Smooth muscle cell (in vitro differentiated cells): ENCODE measurements at regions not wholly inside any gene's neighbourhood (a gene's known extent, or its start where the extent isn't known, plus 50 kb on each side); places are given as distances from the start of the nearest gene placed in this dataset.

Experiments
- DNase-seq: peaks from one replicate; lab custom pipeline; 2025; ENCODE audit not compliant: unreplicated experiment; lab: John Stamatoyannopoulos, UW
- H2AFZ ChIP-seq: fragments of 200-600 bp; sonication (generic); 2 replicates; pipeline ENCODE4 v1.6.0; 2016; ENCODE audit warnings: antibody characterized with exemption, low read depth, mild to moderate bottlenecking
- H3F3A ChIP-seq: fragments of 200-600 bp; sonication (generic); 2 replicates; pipeline ENCODE4 v1.6.0; 2017; ENCODE audit warnings: antibody characterized with exemption, low read depth
- H3K27ac ChIP-seq: fragments of 200-600 bp; sonication (generic); 2 replicates; pipeline ENCODE4 v1.5.1; 2016; ENCODE audit warnings: low read depth, mild to moderate bottlenecking
- H3K27me3 ChIP-seq: fragments of 200-600 bp; sonication (generic); 2 replicates; pipeline ENCODE4 v1.6.1; 2016; ENCODE audit warnings: low read depth, mild to moderate bottlenecking
- H3K36me3 ChIP-seq: fragments of 200-600 bp; sonication (generic); 2 replicates; pipeline ENCODE4 v1.5.1; 2016; ENCODE audit warnings: low read depth
- H3K4me1 ChIP-seq: fragments of 200-600 bp; sonication (generic); 2 replicates; pipeline ENCODE4 v1.5.1; 2016; ENCODE audit warnings: low read depth
- H3K4me2 ChIP-seq: fragments of 200-600 bp; sonication (generic); 2 replicates; pipeline ENCODE4 v1.6.0; 2016; ENCODE audit warnings: mild to moderate bottlenecking
- H3K4me3 ChIP-seq: fragments of 200-600 bp; sonication (generic); 2 replicates; pipeline ENCODE4 v1.5.1; 2016; ENCODE audit warnings: mild to moderate bottlenecking
- H3K79me2 ChIP-seq: fragments of 200-600 bp; sonication (generic); 2 replicates; pipeline ENCODE4 v1.6.0; 2016; ENCODE audit warnings: low read depth, mild to moderate bottlenecking
- H3K9ac ChIP-seq: fragments of 200-600 bp; sonication (generic); 2 replicates; pipeline ENCODE4 v1.6.0; 2016; ENCODE audit warnings: low read depth
- H3K9me3 ChIP-seq: fragments of 200-600 bp; sonication (generic); replicated peaks from 2 replicates; pipeline ENCODE4 v1.5.1; 2016; ENCODE audit warnings: low read depth
- H4K20me1 ChIP-seq: fragments of 200-600 bp; sonication (generic); 2 replicates; pipeline ENCODE4 v1.6.0; 2016; ENCODE audit warnings: low read depth
- CTCF ChIP-seq: fragments of 200-600 bp; sonication (generic); IDR thresholded peaks from 2 replicates; pipeline ENCODE4 v1.5.1; 2017; ENCODE audit warnings: borderline replicate concordance, mild to moderate bottlenecking, antibody characterized with exemption; ENCODE audit not compliant: insufficient read depth, poor library complexity, severe bottlenecking
- WGBS: methylation state at CpG from one replicate; pipeline ENCODE4 v1.1.7; 2016; ENCODE audit warnings: low lambda C conversion rate; 5-methylcytosine and 5-hydroxymethylcytosine counted together

DNA sequence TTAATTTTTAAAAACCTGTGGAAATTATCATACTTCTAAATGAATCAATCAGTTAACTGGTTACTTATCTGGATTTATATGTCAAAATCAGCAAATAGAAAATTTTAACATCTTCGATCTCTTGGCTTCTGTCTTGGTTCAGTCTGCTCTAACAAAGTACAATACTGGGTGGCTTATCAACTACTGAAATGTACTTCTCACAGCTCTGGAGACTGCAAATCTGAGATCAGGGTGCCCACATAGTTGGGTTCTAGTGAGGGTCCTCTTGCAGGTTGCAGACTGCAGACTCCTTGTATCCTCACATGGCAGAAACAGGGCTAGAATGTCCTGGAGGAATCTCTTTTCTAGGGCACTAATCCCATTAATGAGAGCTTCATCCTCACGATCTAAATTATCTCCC is 1851.6 kb upstream of the TENM3 start:
- WGBS = 90% methylated on average over 2 of the region's 2 CpGs
- no peak for TF ChIP-seq CTCF
- Histone ChIP-seq H4K20me1 (no peaks in the 10 kb centered on the region), H3K4me3 (no peak overlapping the region), H2AFZ (no peak overlapping the region), H3F3A (no peaks in the 10 kb centered on the region), H3K79me2 (no peaks in the 10 kb centered on the region), H3K9ac (no peak overlapping the region), H3K4me2 (no peak overlapping the region), H3K27ac (no peak overlapping the region), H3K4me1 (no peaks in the 10 kb centered on the region), H3K27me3 (no peaks in the 10 kb centered on the region), H3K9me3 (no peaks in the 10 kb centered on the region), H3K36me3 (no peaks in the 10 kb centered on the region)
- no peak for DNase-seq

- Histone ChIP-seq H2AFZ (peak overlapping the region; percentile 1), H3K4me1 (no peaks in the 10 kb centered on the region), H3K9me3 (no peaks in the 10 kb centered on the region), H3K27me3 (no peaks in the 10 kb centered on the region), H3K9ac (no peak overlapping the region), H3K27ac (no peak overlapping the region), H3F3A (no peaks in the 10 kb centered on the region), H3K79me2 (no peaks in the 10 kb centered on the region), H3K4me3 (no peak overlapping the region), H3K4me2 (no peak overlapping the region), H4K20me1 (no peaks in the 10 kb centered on the region), H3K36me3 (no peaks in the 10 kb centered on the region)
- 79% methylated on average over 2 of the region's 2 CpGs for WGBS
- DNase-seq = no peak
- no peak for TF ChIP-seq CTCF
Observed at GRCh38 chr4:180394312-180394711, 1848.9 kb upstream of the TENM3 start.

GRCh38 chr4:180394730-180395129 is 1848.5 kb upstream of the TENM3 start:
- no peaks in the 10 kb centered on the region for H3K9me3 ChIP-seq
- DNase-seq = no peak
- no peaks in the 10 kb centered on the region for H3K4me1 ChIP-seq
- H3K36me3 ChIP-seq = no peaks in the 10 kb centered on the region
- no peaks in the 10 kb centered on the region for H3K27me3 ChIP-seq
- no peaks in the 10 kb centered on the region for H3F3A ChIP-seq
- H3K9ac ChIP-seq = no peak overlapping the region
- no peak overlapping the region for H3K4me2 ChIP-seq
- no peaks in the 10 kb centered on the region for H3K79me2 ChIP-seq
- 86% methylated on average over 3 of the region's 3 CpGs for WGBS
- TF ChIP-seq CTCF = no peak
- H4K20me1 ChIP-seq = no peaks in the 10 kb centered on the region
- H3K27ac ChIP-seq = no peak overlapping the region
- peak overlapping the region; percentile 1 for H2AFZ ChIP-seq
- no peak overlapping the region for H3K4me3 ChIP-seq

DNA sequence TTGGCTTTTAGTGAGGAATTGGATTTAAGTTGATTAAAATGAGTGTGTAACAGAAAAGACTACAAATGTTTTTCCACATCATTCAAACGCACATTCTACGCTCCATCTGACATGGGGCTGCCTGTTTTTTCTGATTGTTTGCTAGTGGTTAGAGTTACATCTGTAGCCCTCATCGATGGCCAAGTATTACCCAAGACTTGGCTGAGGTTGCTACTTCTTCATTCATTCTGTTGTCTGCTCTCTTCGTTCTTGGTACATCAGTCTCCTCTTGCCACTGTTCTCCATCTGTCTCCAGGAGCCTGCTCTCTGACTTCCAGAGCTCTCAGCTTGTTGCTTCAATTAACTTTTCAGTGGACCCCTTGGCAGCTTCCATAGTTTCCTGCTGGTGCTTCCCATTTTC is 1844.6 kb upstream of the TENM3 start:
- no peaks in the 10 kb centered on the region for H3K79me2 ChIP-seq
- H3K36me3 ChIP-seq = no peaks in the 10 kb centered on the region
- H3K4me2 ChIP-seq = no peak overlapping the region
- H3K27me3 ChIP-seq = no peaks in the 10 kb centered on the region
- H3K9ac ChIP-seq = no peak overlapping the region
- H3K4me3 ChIP-seq = no peak overlapping the region
- TF ChIP-seq CTCF = no peak
- H3K9me3 ChIP-seq = no peaks in the 10 kb centered on the region
- no peaks in the 10 kb centered on the region for H3F3A ChIP-seq
- no peaks in the 10 kb centered on the region for H3K4me1 ChIP-seq
- H2AFZ ChIP-seq = no peak overlapping the region
- no peak for DNase-seq
- no peaks in the 10 kb centered on the region for H4K20me1 ChIP-seq
- no peak overlapping the region for H3K27ac ChIP-seq
- 93% methylated on average over 4 of the region's 4 CpGs for WGBS
